GM18951 (cell line): ENCODE measurements at regions not wholly inside any gene's neighbourhood (a gene's known extent, or its start where the extent isn't known, plus 50 kb on each side); places are given as distances from the start of the nearest gene placed in this dataset.

Source experiments
- POLR2A ChIP-seq: IDR thresholded peaks from 4 replicates; pipeline ENCODE4 v1.6.1; 2011; ENCODE audit warnings: mild to moderate bottlenecking; ENCODE audit not compliant: insufficient read length, insufficient read depth; ENCODE audit errors: extremely low read depth
- in situ Hi-C: fragments of 300-500 bp; cut with MboI; formaldehyde crosslinking; loops from one replicate; pipeline ENCODE4 v1.12.0; 2022; ENCODE audit warnings: low sequenced_read_pairs, mixed read lengths, inconsistent platforms; ENCODE audit not compliant: unreplicated experiment

GRCh38 chr2:120826716-120827410 lies 91.2 kb downstream of the GLI2 start:
- in situ Hi-C loops = no loop called here
- TF ChIP-seq POLR2A = no peak

DNA sequence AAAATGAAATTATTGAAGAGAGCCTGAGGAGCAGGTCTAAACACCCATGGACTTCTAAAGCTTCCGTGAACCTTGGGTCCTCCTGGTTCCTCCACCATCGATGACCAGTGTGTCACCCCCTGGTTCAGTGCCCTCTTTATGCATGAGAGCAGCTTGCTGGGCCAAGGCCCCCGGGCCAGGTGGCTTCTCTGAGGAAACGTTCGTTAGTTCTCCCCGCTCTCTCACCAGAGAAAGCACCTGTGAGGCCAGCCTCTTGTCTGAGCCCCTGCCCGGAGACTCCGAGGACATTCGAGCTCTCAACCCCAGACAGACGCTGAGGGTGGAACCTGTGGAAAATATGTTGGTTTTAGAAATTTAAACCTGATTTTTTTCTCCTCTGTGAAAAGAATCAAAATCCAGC lies 92.4 kb downstream of the GLI2 start:
- no peak for TF ChIP-seq POLR2A
- in situ Hi-C loops = no loop called here

GRCh38 chr2:120828829-120829632 lies 93.4 kb downstream of the GLI2 start:
- in situ Hi-C loops = no loop called here
- TF ChIP-seq POLR2A = no peak

GRCh38 chr2:120829633-120830025 lies 94.0 kb downstream of the GLI2 start:
- TF ChIP-seq POLR2A = no peak
- in situ Hi-C loops = no loop called here

DNA sequence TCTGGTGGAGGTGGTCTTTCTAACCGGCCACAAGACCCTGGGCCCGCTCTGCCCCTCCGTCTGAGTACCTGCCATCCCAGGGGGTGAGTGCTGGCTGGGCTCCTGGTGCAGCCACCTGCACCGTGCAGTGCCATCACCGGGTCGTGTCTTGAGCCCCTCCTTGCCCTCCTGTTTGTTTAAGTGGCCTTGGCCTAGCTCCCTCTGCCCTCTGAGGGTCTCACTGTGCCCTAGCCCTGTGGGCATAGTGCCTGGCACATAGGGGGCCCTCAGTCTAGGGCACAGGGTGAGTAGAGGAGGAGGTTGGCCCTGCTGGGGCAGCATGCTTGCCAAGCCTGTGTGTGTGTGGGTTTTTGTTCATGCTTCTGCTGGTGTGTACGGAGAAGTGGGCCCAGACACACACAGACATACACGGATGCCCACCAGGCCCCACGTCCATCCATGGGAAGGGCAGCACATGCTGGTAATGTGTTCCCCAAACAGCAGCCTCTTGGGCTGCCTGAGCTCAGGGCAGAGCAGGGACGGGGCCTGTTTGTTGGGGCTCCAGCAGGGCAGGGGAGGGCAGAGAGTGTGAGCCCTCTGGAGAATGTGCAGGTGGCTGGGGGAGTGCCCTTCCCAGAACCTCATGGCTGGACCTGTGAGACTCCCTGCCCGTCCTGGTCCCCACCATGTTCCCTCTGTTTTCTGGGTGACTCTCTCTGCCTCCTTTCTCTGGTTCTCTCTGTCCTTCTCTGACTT lies 94.6 kb downstream of the GLI2 start:
- no peak for TF ChIP-seq POLR2A
- in situ Hi-C loops = no loop called here

DNA sequence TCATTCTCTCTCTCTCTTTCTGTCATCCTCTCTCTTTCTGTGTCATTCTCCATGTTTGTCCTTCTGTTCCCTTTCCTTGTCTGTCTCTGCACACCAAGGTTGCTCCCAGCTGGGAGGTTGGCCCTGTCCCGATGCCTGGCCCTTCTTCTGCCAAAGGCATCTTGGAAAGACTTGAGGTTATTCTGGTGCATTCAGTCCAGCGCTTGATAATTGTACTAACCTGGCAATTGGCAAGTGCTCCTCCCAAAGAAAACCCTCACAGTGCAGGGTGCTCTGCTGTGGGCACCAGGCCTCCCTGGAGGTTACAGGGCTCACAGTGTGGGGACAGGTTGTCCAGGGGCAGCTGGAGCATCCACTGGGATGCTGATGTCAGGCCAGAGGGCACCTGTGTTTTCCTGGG lies 95.4 kb downstream of the GLI2 start:
- no peak for TF ChIP-seq POLR2A
- in situ Hi-C loops = no loop called here

GRCh38 chr2:120831891-120832290 lies 96.2 kb downstream of the GLI2 start:
- in situ Hi-C loops = no loop called here

GRCh38 chr2:120832296-120833070 lies 96.8 kb downstream of the GLI2 start:
- in situ Hi-C loops = no loop called here
- no peak for TF ChIP-seq POLR2A

More at GRCh38 chr2:120831891-120832290, 96.2 kb downstream of the GLI2 start:
- no peak for TF ChIP-seq POLR2A

GRCh38 chr2:120833127-120833675 lies 97.5 kb downstream of the GLI2 start:
- in situ Hi-C loops = no loop called here
- TF ChIP-seq POLR2A = no peak

- TF ChIP-seq POLR2A = no peak
- in situ Hi-C loops = no loop called here
Measured at GRCh38 chr2:120834206-120834605, 98.5 kb downstream of the GLI2 start.

- in situ Hi-C loops = no loop called here
- no peak for TF ChIP-seq POLR2A
Measured at GRCh38 chr2:120836281-120836680, 100.6 kb downstream of the GLI2 start.

- TF ChIP-seq POLR2A = no peak
- in situ Hi-C loops = no loop called here
Measured at GRCh38 chr2:120840795-120841487, 105.3 kb downstream of the GLI2 start.
